IPS DF 19.7 (cell line): ENCODE measurements at regions not wholly inside any gene's neighbourhood (a gene's known extent, or its start where the extent isn't known, plus 50 kb on each side); places are given as distances from the start of the nearest gene placed in this dataset.

ENCODE experiments used
- DNase-seq: peaks from one replicate; pipeline ENCODE4 v3.0.0-alpha.2; 2013; ENCODE audit warnings: low read depth, low spot score

GRCh38 chr12:127642208-127642607 is 624.8 kb upstream of the TMEM132C start:
- DNase-seq, result no peak

DNA sequence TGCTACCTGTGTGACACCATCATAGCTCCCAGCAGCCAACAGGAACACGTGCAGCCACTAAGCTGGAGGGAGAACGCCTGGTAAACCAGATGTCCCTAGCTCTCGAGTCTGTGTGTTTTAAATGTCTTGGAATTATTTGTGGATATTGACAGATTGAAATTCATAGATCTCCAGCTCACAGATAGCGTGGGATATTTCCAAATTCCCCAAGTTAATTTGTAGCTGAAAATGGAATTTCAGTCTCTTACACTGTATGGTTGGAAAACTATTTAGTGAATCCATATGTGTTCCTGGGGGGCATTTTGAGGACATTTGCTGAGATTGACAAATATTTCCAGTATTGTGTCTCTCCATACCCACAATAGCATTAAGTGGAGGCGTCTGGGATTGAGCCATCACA is 618.6 kb upstream of the TMEM132C start:
- DNase-seq, result no peak

GRCh38 chr12:127649961-127650360 is 617.0 kb upstream of the TMEM132C start:
- no peak for DNase-seq

DNA sequence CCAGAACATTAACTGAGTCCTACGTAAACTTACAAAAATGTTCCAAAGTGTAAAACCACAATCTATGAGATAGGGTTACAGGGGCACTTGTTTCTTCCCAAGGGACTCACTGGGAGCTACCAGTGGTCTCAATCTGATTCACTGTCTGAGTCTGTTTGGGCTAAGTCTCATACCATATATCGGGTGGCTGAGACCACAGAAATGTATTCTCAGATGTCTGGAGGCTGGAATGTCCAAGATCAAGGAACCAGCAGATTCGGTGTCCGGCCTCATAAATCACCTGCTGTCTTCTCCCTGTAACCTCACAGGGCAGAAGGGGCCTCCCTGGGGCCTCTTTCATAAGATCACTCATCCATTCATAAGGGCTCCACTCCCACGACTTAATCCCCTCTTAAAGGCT is 616.3 kb upstream of the TMEM132C start:
- no peak for DNase-seq

GRCh38 chr12:127652281-127652680 is 614.7 kb upstream of the TMEM132C start:
- DNase-seq, result no peak

GRCh38 chr12:127654383-127654985 is 612.5 kb upstream of the TMEM132C start:
- no peak for DNase-seq

GRCh38 chr12:127655691-127656090 is 611.3 kb upstream of the TMEM132C start:
- DNase-seq, result no peak

GRCh38 chr12:127656266-127656665 is 610.7 kb upstream of the TMEM132C start:
- DNase-seq, result no peak

DNA sequence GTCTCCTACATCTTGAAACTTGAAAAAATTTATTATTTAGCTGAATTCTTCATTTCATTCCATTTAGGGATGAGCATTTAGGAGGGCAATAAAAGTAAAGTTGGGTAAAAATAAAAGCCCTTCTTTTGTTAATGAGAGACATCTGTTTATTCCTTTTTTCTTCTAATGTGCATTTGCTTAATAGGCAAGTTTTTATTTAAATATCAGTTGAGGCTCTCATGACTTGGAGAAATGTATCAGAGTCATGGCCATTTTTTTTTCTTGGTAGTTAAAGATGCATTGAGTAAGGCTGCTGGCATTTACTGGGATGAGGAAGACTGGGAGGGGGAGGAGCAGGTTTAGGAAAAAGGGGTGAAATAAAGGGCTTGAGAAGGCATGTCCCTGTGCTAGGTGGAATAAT is 609.9 kb upstream of the TMEM132C start:
- DNase-seq, result no peak

DNA sequence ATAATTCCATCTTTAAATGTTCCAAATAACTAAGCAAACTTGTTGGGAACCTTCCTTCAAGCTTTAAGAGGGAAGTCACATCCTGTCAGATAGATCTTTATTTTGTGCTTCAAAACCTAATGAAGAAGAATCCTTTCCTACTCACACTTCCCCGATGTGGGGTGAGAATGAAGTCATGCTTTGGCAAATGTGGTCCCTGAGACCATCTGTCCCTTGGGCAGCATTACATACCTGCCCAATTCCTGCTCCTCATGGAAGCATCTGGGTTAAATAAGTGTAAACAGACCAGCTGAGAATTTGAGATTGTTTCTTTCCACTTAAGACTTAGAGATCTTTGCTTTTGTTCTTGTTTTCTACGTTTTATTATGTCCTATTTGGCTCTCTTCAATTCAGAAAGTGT is 606.0 kb upstream of the TMEM132C start:
- no peak for DNase-seq

DNA sequence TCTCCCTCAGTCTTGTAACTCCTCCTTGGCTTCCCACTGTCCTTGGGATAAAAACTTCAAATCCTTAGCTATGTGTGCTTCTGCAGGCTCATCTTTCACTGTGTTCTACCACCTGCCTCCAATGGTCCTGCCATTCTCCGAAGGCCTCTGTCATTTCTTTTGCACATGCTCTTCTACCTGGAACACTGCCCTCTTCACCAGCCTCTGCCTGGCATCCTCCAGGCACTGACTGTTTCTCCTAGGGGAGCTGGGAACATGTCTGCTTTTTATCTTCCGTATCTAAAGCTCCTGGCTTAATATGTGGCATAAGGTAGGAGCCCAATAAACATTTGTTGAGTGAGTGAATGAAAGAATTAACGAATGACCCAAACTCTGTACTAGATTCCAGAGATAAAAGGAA is 603.3 kb upstream of the TMEM132C start:
- DNase-seq, result no peak

DNA sequence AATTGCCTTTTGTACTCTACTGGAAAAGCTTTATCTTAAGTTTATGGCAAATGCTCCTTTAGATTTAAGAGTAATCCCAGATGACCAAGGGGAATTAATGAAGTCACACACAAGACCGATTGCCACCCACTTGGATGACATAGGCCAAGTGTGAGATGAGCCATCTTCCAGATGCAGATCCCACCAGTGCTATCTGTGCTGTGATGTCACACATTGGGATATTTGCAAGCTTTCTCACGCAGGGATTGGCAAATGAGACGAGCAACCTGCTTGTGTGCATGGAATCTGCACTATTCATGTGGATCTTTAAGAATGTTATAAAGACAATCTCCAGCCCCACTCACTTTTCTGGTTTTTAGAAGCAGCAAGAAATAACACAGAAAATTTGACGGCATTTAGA is 602.1 kb upstream of the TMEM132C start:
- no peak for DNase-seq

- DNase-seq, result no peak
Measured at GRCh38 chr12:127667131-127667685, 599.8 kb upstream of the TMEM132C start.

DNA sequence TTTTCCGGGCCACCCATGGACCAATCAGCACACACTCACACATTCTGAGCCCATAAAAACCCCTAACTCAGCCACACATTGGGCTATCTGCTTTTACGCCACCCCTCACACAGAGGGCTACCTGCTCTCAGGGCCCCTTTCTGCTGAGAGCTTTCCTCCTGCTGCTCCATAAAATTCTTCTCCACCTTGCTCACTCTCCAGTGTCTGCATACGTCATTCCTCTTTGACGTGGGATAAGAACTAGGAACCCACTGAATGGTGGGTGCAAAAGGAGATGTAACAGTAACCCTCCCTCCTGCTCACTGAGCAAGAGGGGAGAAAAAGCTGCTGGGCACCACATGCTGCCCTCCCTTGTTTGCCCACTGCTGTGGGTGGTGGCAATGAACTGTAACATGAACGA is 596.7 kb upstream of the TMEM132C start:
- DNase-seq, result no peak

DNA sequence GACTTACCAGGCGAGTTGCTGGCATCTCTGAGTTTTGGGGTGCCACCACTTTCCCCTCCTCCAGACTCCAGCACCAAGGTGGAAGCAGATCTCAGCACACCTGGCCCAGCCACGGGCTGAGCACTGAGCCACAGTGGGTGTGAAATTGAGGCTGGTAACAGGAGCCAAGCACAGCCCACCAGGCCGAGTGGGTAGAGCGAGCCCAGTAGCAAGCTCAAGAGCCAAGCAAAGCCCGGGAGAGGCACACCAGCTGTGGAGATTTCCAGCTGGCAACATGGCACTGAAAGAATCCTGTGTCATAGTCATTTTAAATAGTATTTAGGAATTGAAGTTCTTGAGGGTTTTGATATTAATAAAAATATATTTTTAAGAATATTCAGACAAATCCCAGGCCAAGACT is 596.2 kb upstream of the TMEM132C start:
- no peak for DNase-seq

DNA sequence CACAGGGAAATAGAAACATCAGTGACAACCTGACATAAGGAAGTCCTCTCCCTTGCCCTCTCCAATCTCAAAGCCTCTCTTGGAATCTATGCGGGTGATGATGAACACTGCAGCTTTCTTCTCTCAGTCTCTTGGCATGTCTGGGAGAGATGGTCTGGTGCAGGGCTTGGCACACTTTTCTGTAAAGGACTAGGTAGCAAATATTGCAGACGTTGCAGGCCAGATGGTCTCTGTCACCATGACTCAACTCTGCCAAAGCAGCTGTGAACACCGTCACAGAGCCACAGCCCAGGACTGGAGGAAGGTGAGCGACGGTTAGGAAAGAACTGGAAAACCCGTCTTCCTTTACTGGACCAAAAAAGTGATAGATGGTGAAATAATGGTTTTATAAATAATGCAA is 591.0 kb upstream of the TMEM132C start:
- no peak for DNase-seq

DNA sequence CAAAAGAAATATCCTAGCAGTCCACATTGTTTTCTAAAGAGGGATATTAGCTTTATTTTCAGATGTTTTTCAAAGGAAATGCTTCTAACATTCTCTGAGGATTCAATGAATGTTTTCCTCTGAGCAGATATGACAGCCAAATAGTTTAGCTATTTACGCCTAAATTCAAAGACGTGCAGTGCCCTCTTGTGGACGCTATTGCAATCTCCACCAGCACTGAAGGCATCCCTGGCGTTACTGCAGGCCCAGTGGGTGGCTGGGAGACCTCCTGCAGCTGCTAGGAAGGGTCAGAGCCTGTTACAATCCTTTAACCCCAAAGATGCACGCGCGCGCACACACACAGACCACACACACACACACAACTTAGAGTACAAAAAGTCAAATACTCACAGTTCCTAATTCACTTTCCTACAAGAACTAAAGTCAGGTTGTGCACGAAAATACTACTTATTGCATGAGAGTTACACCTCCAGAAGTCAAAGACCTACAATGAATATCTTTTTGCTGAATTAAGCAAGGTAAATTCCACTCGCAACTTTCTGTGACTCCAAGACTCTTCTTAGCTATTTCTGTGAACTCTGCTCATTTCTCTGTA is 589.3 kb upstream of the TMEM132C start:
- peak; percentile 48 for DNase-seq

GRCh38 chr12:127678945-127679344 is 588.0 kb upstream of the TMEM132C start:
- no peak for DNase-seq

DNA sequence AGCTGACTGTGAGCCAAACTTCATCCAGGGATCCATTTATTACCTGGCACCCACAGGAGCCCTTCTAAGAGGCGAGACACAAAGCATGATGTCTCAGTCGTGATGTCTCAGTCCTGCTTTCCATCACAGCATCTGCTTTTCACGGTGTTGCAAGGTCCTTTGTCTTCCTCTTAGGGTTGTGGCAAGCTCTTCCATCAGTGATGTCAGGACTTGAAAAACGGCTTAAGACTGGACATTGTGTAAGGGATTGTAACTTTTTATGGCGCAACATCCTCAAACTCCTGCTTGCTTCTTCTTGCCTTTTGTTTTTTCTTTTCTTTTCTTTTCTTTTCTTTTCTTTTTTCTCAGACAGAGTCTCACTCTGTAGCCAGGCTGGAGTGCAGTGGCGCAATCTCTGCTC is 586.5 kb upstream of the TMEM132C start:
- DNase-seq, result no peak

- DNase-seq, result no peak
Measured at GRCh38 chr12:127681151-127681754, 585.7 kb upstream of the TMEM132C start.

DNA sequence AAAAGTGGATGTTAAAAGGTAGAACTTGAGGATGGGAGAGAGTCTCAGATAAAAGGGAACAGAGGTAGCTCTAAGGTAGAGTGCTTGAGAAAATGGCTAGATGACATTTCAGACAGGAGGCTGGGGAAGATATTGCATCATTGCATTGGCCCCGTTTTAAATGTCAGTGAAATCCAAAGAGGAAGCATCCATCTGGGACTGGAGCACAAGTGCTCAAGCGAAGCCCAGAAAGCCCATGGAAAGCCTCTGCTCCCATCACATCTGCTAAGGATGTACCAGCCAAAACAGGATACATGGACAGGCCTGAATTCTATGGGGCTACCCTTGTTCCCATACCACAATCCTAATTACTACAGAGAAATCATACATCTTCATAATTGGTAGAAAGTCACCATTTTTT is 581.5 kb upstream of the TMEM132C start:
- no peak for DNase-seq

GRCh38 chr12:127685931-127686330 is 581.0 kb upstream of the TMEM132C start:
- DNase-seq, result no peak

DNA sequence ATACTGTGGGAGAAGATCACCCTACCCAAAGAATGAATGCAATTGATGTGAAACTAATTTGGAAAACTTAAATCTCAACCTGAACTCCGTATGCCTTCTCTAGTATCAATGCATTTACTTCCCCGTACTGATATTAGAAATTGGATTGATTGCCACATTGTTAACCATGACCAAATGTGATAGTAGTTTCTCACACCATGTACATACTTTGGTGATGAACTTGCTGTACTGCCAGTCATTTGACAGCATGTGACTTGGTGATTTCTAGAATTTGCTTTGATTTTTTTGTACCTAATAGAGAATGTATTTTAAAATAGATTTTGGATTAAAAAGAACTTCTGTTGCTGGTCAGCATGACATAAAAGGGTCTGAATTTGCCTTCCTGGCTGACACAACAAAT is 579.8 kb upstream of the TMEM132C start:
- no peak for DNase-seq
